ENCODE measurements at regions not wholly inside any gene's neighbourhood (a gene's known extent, or its start where the extent isn't known, plus 50 kb on each side); places are given as distances from the start of the nearest gene placed in this dataset.

DNA sequence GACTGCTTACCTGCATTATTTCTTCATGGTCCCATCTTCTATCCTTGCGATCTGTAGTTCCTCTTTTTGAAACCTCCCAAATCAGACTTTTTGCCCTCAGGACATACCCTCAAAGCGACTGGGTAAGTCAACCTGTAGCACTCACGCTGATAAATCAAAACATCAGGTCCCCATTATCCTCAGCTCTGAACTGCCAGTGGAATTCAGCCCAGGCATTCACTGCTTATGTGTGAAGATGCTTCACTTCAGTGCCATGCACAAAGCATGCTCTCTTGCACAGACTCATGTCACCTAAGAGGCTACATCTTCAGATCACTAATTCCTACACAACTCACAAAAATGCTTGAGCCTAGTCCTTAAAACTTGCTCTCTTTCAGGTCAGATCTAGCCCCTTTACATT lies 283.6 kb upstream of the KLF6 start:
- TF ChIP-seq, protein P1, sequence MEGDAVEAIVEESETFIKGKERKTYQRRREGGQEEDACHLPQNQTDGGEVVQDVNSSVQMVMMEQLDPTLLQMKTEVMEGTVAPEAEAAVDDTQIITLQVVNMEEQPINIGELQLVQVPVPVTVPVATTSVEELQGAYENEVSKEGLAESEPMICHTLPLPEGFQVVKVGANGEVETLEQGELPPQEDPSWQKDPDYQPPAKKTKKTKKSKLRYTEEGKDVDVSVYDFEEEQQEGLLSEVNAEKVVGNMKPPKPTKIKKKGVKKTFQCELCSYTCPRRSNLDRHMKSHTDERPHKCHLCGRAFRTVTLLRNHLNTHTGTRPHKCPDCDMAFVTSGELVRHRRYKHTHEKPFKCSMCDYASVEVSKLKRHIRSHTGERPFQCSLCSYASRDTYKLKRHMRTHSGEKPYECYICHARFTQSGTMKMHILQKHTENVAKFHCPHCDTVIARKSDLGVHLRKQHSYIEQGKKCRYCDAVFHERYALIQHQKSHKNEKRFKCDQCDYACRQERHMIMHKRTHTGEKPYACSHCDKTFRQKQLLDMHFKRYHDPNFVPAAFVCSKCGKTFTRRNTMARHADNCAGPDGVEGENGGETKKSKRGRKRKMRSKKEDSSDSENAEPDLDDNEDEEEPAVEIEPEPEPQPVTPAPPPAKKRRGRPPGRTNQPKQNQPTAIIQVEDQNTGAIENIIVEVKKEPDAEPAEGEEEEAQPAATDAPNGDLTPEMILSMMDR (IDR thresholded peaks at IDR 0.05 in 8 of 11, conservative IDR thresholded peaks at IDR 0.05 in 3 of 11) = no peak
- TF ChIP-seq POLR2A (IDR thresholded peaks at IDR 0.05) (no peak), POLR2AphosphoS5 (IDR thresholded peaks at IDR 0.05) (no peak)
